AG04450 (cell line): ENCODE measurements at regions not wholly inside any gene's neighbourhood (a gene's known extent, or its start where the extent isn't known, plus 50 kb on each side); places are given as distances from the start of the nearest gene placed in this dataset.

Source experiments
- CTCF ChIA-PET: fragments of 300-600, 350-600 bp; formaldehyde crosslinking; extraction: SDS; loops from one replicate; lab custom pipeline; 2022; ENCODE audit warnings: antibody characterized with exemption, inconsistent platforms; lab: Charles Lee
- POLR2A ChIA-PET: fragments of 350-600 bp; formaldehyde crosslinking; extraction: SDS; loops from one replicate; lab custom pipeline; 2021; ENCODE audit warnings: antibody characterized with exemption, inconsistent platforms; lab: Yijun Ruan, JAX
- DNase-seq: peaks from one replicate; pipeline ENCODE4 v3.0.0-alpha.2; 2011; ENCODE audit warnings: low read depth, low spot score
- H3K27ac ChIP-seq: one replicate; pipeline ENCODE4 v1.5.1; 2012; ENCODE audit warnings: low read depth, low read length, control low read depth
- H3K27me3 ChIP-seq: one replicate; pipeline ENCODE4 v1.6.0; 2012; ENCODE audit warnings: low read length; ENCODE audit not compliant: control insufficient read depth, insufficient read depth
- H3K4me3 ChIP-seq: 2 replicates; pipeline ENCODE4 v1.5.1; 2011; ENCODE audit warnings: mild to moderate bottlenecking, low read depth, low read length, control low read depth
- H3K9me3 ChIP-seq: 2 replicates; pipeline ENCODE4 v1.5.1; 2012; ENCODE audit warnings: low read length; ENCODE audit not compliant: control insufficient read depth, insufficient read depth
- TF ChIP-seq, protein P1 (sequence below): IDR thresholded peaks from 2 replicates; pipeline ENCODE4 v1.5.1; 2011; ENCODE audit warnings: low read depth, low read length, control low read depth, inconsistent platforms

DNA sequence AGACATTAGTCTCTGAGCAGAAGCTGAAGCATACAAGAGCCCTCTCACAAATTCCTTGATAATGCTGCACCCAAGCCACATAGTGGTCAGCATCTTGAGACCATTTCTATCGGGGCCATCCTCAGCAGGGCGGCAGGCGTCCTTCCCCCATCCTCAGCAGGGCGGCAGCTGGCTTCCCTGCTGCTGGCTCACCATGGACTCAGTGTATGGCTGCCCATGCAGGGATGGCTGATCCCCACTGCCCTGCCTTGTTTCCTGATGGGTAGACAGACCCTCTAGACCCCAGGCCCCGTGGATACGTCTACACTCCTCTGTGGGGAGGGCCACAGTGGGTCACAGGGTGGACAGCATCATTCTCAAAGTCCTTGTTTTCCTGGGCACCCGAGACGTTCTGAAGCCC lies 406.8 kb downstream of the TCERG1L start:
- Histone ChIP-seq H3K9me3 (peaks cover 76% of the 10 kb centered on the region), H3K4me3 (no peak overlapping the region), H3K27ac (no peak overlapping the region), H3K27me3 (no peaks in the 10 kb centered on the region)
- TF ChIP-seq, protein P1, sequence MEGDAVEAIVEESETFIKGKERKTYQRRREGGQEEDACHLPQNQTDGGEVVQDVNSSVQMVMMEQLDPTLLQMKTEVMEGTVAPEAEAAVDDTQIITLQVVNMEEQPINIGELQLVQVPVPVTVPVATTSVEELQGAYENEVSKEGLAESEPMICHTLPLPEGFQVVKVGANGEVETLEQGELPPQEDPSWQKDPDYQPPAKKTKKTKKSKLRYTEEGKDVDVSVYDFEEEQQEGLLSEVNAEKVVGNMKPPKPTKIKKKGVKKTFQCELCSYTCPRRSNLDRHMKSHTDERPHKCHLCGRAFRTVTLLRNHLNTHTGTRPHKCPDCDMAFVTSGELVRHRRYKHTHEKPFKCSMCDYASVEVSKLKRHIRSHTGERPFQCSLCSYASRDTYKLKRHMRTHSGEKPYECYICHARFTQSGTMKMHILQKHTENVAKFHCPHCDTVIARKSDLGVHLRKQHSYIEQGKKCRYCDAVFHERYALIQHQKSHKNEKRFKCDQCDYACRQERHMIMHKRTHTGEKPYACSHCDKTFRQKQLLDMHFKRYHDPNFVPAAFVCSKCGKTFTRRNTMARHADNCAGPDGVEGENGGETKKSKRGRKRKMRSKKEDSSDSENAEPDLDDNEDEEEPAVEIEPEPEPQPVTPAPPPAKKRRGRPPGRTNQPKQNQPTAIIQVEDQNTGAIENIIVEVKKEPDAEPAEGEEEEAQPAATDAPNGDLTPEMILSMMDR, result no peak
- POLR2A ChIA-PET, result no interaction called here
- CTCF ChIA-PET, result no interaction called here
- no peak for DNase-seq

DNA sequence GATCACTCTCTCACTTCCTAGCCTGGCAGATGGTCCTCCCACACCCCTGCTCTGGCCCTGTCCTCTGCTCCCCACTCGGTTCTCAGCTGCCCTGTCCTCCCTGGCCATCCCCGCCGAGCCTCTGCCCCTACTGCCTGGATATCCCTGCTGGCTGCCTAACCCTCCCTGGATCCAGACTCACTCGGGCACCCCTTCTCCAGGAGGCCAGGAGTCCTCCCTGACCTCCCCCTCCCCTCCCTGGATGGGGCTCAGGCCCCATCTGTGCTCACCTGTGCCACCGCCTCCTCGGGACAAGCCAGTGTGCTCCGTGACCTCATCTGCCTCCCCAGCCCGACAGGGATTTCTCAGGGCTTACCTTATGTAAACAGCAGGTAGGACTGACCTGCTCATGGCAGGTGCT lies 406.1 kb downstream of the TCERG1L start:
- DNase-seq, result no peak
- POLR2A ChIA-PET, result no interaction called here
- TF ChIP-seq, protein P1, result no peak
- Histone ChIP-seq H3K27ac (no peak overlapping the region), H3K9me3 (peaks cover 73% of the 10 kb centered on the region), H3K4me3 (no peak overlapping the region), H3K27me3 (no peaks in the 10 kb centered on the region)
- CTCF ChIA-PET, result no interaction called here

DNA sequence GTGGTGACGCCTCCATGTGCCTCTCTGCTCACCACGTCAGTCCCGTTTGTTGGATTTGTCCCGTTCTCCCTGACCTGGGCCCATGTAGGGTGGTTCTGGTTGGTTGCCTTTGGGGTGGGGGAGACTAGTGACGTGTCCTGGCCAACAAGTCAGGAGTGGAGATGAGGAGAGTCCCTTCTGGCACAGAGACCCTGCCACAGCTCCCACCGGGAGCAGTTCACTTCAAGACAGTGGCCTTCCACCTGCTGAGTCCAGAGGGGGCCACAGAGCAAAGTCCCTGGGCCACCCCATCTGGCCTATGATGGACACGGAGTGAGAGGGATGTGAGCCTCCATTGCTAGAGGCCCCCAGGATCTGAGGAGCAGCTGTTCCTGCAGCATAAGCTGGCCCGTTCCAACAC lies 405.6 kb downstream of the TCERG1L start:
- Histone ChIP-seq H3K27me3 (no peaks in the 10 kb centered on the region), H3K9me3 (peaks cover 68% of the 10 kb centered on the region), H3K4me3 (no peak overlapping the region), H3K27ac (no peak overlapping the region)
- CTCF ChIA-PET, result no interaction called here
- DNase-seq, result no peak
- POLR2A ChIA-PET, result no interaction called here
- TF ChIP-seq, protein P1, result no peak

DNA sequence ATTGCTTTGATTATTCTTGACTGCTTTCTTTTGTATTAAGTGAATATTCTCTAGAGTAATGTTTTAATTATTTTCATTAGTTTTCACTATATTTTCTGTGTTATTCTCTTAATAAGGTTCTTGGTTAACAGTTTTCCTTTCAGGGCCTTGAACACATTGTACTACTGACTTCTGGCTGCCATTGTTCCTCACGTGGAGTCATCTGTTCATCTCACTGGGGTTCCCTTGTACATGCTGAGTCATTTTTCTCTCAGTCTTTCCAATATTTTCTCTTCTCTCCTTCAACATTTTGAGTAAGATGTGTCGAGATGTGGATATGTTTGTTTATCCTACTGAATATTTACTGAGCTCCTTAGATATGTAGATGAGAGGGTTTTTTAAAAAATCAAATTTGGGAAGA lies 400.7 kb downstream of the TCERG1L start:
- DNase-seq, result no peak
- H3K9me3 ChIP-seq, result peaks cover 61% of the 10 kb centered on the region
- no peak overlapping the region for H3K27ac ChIP-seq
- CTCF ChIA-PET, result no interaction called here
- POLR2A ChIA-PET, result no interaction called here
- TF ChIP-seq, protein P1, result no peak
- H3K4me3 ChIP-seq, result no peak overlapping the region
- no peaks in the 10 kb centered on the region for H3K27me3 ChIP-seq

DNA sequence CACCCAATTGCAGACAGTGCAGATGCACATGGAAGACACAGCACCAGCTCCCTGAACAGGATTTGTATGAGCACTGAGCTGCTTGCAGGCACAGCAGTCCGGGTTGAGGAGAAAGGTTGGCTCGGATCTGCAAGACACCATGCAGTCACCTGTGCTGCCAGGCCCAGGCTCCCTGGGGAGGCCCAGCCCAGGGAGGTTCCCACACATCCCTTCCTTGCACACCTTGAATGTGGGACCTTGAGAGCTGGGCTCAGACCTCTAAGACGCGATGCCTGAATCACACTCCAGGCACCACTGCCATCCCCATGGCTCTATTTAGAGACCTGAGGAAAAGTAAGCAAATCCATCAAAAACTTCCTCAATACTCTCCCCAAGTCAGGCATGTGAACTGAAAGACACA lies 397.7 kb downstream of the TCERG1L start:
- no peak for DNase-seq
- H3K27ac ChIP-seq, result no peak overlapping the region
- CTCF ChIA-PET, result no interaction called here
- peaks cover 49% of the 10 kb centered on the region for H3K9me3 ChIP-seq
- H3K27me3 ChIP-seq, result no peaks in the 10 kb centered on the region
- POLR2A ChIA-PET, result no interaction called here
- no peak overlapping the region for H3K4me3 ChIP-seq
- TF ChIP-seq, protein P1, result no peak
